PFSK-1 (cell line): ENCODE measurements at regions not wholly inside any gene's neighbourhood (a gene's known extent, or its start where the extent isn't known, plus 50 kb on each side); places are given as distances from the start of the nearest gene placed in this dataset.

Experiments used
- FOXP2 ChIP-seq: optimal IDR thresholded peaks from 2 replicates; pipeline ENCODE3; 2011; ENCODE audit warnings: borderline replicate concordance, control low read depth, inconsistent platforms; ENCODE audit not compliant: insufficient read depth; ENCODE audit errors: extremely low read length, extremely low read depth
- POLR2AphosphoS5 ChIP-seq: IDR thresholded peaks from 2 replicates; pipeline ENCODE4 v1.6.1; 2012; ENCODE audit warnings: low read depth, mild to moderate bottlenecking, control low read depth, low read length, moderate library complexity
- SIN3A ChIP-seq: IDR thresholded peaks from 2 replicates; pipeline ENCODE4 v1.6.1; 2012; ENCODE audit warnings: mild to moderate bottlenecking, low read length, moderate library complexity, borderline replicate concordance; ENCODE audit not compliant: insufficient read depth
- TAF1 ChIP-seq: IDR thresholded peaks from 2 replicates; pipeline ENCODE4 v1.6.1; 2012; ENCODE audit warnings: low read length, control low read depth, borderline replicate concordance; ENCODE audit not compliant: insufficient read depth
- TF ChIP-seq, protein P1 (sequence below), 2 experiments: IDR thresholded peaks; 2 replicates each; pipeline versions ENCODE4 v1.6.1 to v1.8.0; 2011 to 2012; ENCODE audit warnings: low read depth in 2 of 2, low read length in 2 of 2, control low read depth in 1 of 2, inconsistent platforms in 1 of 2, mild to moderate bottlenecking in 1 of 2, moderate library complexity in 1 of 2; ENCODE audit not compliant: insufficient read depth in 1 of 2

DNA sequence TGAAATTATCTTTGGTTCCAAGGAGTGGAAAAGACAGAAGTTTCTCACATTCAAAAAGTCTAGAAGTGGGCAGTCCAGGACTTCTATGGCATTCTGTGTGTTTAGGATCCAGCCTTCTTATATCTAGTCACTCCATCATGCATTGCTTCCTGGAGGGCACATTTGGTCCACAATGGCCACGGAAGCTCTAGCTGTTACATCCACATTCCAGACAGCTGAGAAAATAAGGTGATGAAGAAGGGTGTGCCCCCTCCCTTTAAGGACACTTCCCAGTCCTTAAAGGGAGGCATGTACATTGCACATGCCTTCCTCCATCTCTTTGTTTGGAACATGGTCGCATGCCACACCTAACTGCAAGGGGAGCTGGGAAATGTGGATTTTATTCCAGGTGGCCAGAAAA is 59.9 kb upstream of the BZW1 start:
- TF ChIP-seq TAF1 (no peak), FOXP2 (no peak), POLR2AphosphoS5 (no peak), SIN3A (no peak)
- TF ChIP-seq, protein P1, sequence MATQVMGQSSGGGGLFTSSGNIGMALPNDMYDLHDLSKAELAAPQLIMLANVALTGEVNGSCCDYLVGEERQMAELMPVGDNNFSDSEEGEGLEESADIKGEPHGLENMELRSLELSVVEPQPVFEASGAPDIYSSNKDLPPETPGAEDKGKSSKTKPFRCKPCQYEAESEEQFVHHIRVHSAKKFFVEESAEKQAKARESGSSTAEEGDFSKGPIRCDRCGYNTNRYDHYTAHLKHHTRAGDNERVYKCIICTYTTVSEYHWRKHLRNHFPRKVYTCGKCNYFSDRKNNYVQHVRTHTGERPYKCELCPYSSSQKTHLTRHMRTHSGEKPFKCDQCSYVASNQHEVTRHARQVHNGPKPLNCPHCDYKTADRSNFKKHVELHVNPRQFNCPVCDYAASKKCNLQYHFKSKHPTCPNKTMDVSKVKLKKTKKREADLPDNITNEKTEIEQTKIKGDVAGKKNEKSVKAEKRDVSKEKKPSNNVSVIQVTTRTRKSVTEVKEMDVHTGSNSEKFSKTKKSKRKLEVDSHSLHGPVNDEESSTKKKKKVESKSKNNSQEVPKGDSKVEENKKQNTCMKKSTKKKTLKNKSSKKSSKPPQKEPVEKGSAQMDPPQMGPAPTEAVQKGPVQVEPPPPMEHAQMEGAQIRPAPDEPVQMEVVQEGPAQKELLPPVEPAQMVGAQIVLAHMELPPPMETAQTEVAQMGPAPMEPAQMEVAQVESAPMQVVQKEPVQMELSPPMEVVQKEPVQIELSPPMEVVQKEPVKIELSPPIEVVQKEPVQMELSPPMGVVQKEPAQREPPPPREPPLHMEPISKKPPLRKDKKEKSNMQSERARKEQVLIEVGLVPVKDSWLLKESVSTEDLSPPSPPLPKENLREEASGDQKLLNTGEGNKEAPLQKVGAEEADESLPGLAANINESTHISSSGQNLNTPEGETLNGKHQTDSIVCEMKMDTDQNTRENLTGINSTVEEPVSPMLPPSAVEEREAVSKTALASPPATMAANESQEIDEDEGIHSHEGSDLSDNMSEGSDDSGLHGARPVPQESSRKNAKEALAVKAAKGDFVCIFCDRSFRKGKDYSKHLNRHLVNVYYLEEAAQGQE (IDR thresholded peaks at IDR 0.05; ENCODE audit: insufficient read depth in 1 of 2, low read depth in 2 of 2, low read length in 2 of 2) = no peak

DNA sequence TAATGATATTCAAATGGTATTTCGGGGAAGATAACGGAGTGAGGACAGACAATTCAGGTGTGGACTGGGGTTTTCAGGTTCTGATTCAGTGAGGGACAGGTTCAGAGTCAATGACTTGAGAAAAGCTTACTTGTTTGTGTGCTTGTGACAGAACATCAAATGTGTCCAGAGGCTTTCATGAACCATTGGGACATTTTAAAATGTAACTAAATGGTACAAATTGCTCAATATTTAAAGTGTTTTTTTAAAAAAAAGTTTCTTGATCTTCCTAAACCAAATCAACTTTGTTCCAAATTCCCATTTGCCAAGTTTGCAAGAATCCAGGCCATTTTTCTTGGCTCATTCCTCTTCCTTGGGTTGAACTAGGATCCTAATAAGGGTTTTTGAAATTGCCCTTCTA is 59.4 kb upstream of the BZW1 start:
- no peak for TF ChIP-seq FOXP2
- TF ChIP-seq, protein P1 (IDR thresholded peaks at IDR 0.05; ENCODE audit: insufficient read depth in 1 of 2, low read depth in 2 of 2, low read length in 2 of 2) = no peak
- no peak for TF ChIP-seq TAF1
- TF ChIP-seq POLR2AphosphoS5 = no peak
- no peak for TF ChIP-seq SIN3A

DNA sequence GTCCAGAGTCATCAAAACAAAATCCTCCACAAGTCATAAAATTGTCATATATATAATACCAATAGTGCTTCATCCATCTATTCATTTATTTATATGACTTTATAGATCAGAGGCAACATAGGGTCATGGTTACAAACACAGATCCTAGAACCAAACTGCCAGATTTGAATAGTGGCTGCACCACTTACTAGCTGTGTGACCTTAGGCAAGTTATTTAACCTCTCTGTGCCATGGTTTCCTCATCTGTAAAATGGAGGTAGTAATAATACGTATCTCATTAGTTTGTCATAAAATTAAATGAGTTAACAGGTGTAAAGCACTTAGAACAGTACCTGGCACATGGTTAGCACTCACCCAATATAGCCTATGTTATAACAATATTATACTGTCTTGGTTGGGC is 58.9 kb upstream of the BZW1 start:
- TF ChIP-seq SIN3A (no peak), POLR2AphosphoS5 (no peak), TAF1 (no peak), FOXP2 (no peak)
- TF ChIP-seq, protein P1 (IDR thresholded peaks at IDR 0.05; ENCODE audit: insufficient read depth in 1 of 2, low read depth in 2 of 2, low read length in 2 of 2) = no peak

DNA sequence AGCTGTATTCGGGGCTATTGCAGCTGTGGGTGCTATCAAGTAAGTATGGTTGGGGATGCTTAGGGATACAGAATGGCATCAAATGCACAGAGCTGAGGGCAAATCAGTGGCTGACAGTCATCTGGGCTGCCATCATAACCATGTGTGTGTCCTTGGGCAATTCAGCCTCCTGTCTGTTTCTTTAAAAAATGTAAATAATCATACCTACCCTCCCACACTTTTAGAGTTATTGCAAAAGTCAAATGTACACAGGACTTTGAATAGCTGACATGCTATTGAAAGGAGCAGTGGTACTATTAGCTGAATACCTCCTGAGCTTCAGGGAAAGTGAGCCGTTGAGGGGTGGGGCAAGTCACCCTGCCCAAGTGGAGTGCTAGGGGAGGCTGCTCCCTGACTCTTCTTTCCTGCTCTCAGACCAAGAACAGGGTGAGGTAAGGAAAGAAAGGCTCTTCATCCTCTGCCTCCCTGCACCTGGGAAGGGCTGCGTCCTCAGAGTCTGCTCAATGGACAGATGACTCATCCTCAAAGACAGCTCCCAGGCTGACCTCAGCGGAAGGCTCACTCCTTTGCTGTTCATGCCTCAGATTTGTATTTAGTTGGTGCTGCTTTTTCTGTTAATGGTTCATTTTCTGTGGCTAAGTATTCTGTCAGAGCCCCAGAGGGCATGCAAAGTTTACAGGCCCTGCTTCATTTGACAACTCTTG is 54.9 kb upstream of the BZW1 start:
- TF ChIP-seq, protein P1 (IDR thresholded peaks at IDR 0.05; ENCODE audit: insufficient read depth in 1 of 2, low read depth in 2 of 2, low read length in 2 of 2) = 0 out of 4 replicates have a peak, but pooled peaks of 1 of the 2 experiments have one; percentile 45
- TF ChIP-seq SIN3A = peak; percentile 68; the same call in 1 of the 2 replicates
- TF ChIP-seq POLR2AphosphoS5 = peak; percentile 60
- no peak for TF ChIP-seq FOXP2
- peak; percentile 49; the same call in 1 of the 2 replicates for TF ChIP-seq TAF1
